ENCODE measurements at regions not wholly inside any gene's neighbourhood (a gene's known extent, or its start where the extent isn't known, plus 50 kb on each side); places are given as distances from the start of the nearest gene placed in this dataset.

GRCh38 chr5:13359344-13359743 lies 585.1 kb downstream of the DNAH5 start:
- TF ChIP-seq ZNF621 (tag by site-specific recombination; IDR thresholded peaks at IDR 0.05), result no peak
- no peak for TF ChIP-seq KLF16 (tag by site-specific recombination; IDR thresholded peaks at IDR 0.05)
- TF ChIP-seq ZNF521 (tag by site-specific recombination; IDR thresholded peaks at IDR 0.05), result no peak
- TF ChIP-seq KLF1 (tag by site-specific recombination; IDR thresholded peaks at IDR 0.05), result no peak
- TF ChIP-seq CTCF (tag by site-specific recombination; IDR thresholded peaks at IDR 0.05), result no peak
- TF ChIP-seq ZNF76 (tag by site-specific recombination; IDR thresholded peaks at IDR 0.05; ENCODE audit: borderline replicate concordance, low read depth), result no peak
- TF ChIP-seq ZNF654 (tag by site-specific recombination; IDR thresholded peaks at IDR 0.05; ENCODE audit: low read depth), result no peak
- TF ChIP-seq REST (tag by site-specific recombination; IDR thresholded peaks at IDR 0.05), result no peak
- TF ChIP-seq ZBTB10 (tag by site-specific recombination; IDR thresholded peaks at IDR 0.05), result no peak
